ENCODE measurements at regions not wholly inside any gene's neighbourhood (a gene's known extent, or its start where the extent isn't known, plus 50 kb on each side); places are given as distances from the start of the nearest gene placed in this dataset.

- peaks cover 11 to 47% of the 10 kb centered on the region in 2 experiments; a peak in 3 of 4 replicates for H3K9me3 ChIP-seq (ENCODE audit: insufficient read depth in 2 of 2, low read depth in 1 of 2, low read length in 1 of 2)
- DNase-seq (ENCODE audit: low read depth in 1 of 2, low spot score in 2 of 2), result no peak
- H3K23ac ChIP-seq (ENCODE audit: insufficient read length), result no peak overlapping the region
- no peaks in the 10 kb centered on the region for H3K79me2 ChIP-seq (ENCODE audit: control insufficient read depth in 1 of 2, insufficient read depth in 2 of 2, low read length in 2 of 2)
- H4K20me1 ChIP-seq (replicated peaks in 1 of 2; ENCODE audit: control insufficient read depth in 1 of 2, insufficient read depth in 2 of 2, low read length in 2 of 2), result no peaks in the 10 kb centered on the region
- H3K36me3 ChIP-seq (ENCODE audit: control insufficient read depth in 2 of 4, insufficient read depth in 4 of 4, low read length in 3 of 4), result no peaks in the 10 kb centered on the region
- no peak overlapping the region for H4K8ac ChIP-seq (ENCODE audit: extremely low read depth, insufficient read depth, low read length)
- H3K23me2 ChIP-seq (ENCODE audit: low read depth, low read length), result peaks cover 14% of the 10 kb centered on the region; the same call in 1 of the 2 replicates
- H2BK120ac ChIP-seq (replicated peaks; ENCODE audit: low read depth, low read length), result no peak overlapping the region
- H4K91ac ChIP-seq (replicated peaks; ENCODE audit: insufficient read length, low read length), result no peak overlapping the region
- H4K5ac ChIP-seq (ENCODE audit: insufficient read length, low read depth, low read length), result no peak overlapping the region
- CTCF ChIA-PET (ENCODE audit: partially characterized antibody), result no interaction called here
- H2AK5ac ChIP-seq (ENCODE audit: low read depth, low read length), result no peak overlapping the region
- no peak for TF ChIP-seq GABPA (IDR thresholded peaks at IDR 0.05; ENCODE audit: borderline replicate concordance, insufficient read depth, low read length)
- no peak for TF ChIP-seq SIX5 (IDR thresholded peaks at IDR 0.05; ENCODE audit: low read depth, low read length)
- no peak for TF ChIP-seq ZNF274 (IDR thresholded peaks at IDR 0.05; ENCODE audit: borderline replicate concordance, extremely low read depth, low read length)
- no peak for TF ChIP-seq SP2 (IDR thresholded peaks at IDR 0.05; ENCODE audit: low read length)
- TF ChIP-seq CEBPB (IDR thresholded peaks at IDR 0.05; ENCODE audit: low read depth, low read length), result no peak
- TF ChIP-seq HDAC2 (IDR thresholded peaks at IDR 0.05; ENCODE audit: borderline replicate concordance in 1 of 2, low read depth in 2 of 2, low read length in 2 of 2), result no peak
- no peak for TF ChIP-seq NRF1 (IDR thresholded peaks at IDR 0.05; ENCODE audit: low read depth, low read length)
- TF ChIP-seq GTF2F1 (IDR thresholded peaks at IDR 0.05; ENCODE audit: borderline replicate concordance, low read depth, low read length), result no peak
- TF ChIP-seq YY1 (IDR thresholded peaks at IDR 0.05; ENCODE audit: low read depth, low read length), result no peak
- H3K4me1 ChIP-seq (replicated peaks in 1 of 4; ENCODE audit: control insufficient read depth in 3 of 4, insufficient read depth in 4 of 4, low read length in 3 of 4), result no peaks in the 10 kb centered on the region
- WGBS, 2 experiments (ENCODE audit: extremely low coverage in 1 of 2, insufficient coverage in 1 of 2, insufficient read length in 1 of 2, insufficient replicate concordance in 2 of 2, low coverage in 1 of 2, low lambda C conversion rate in 2 of 2, missing lambda C conversion rate in 1 of 2), result 92% methylated on average over 26 of the region's 26 CpGs; no CpG with 5 or more reads in 1 of the 2 experiments
- H3K18ac ChIP-seq (ENCODE audit: extremely low read depth, low read length), result no peak overlapping the region
- H3K79me1 ChIP-seq (ENCODE audit: low read depth, low read length), result no peaks in the 10 kb centered on the region
- H3K4me2 ChIP-seq (ENCODE audit: insufficient read depth in 1 of 2, low read depth in 2 of 2, low read length in 2 of 2), result no peak overlapping the region
- no peak overlapping the region for H2AFZ ChIP-seq (ENCODE audit: low read length)
- no peak overlapping the region for H2BK5ac ChIP-seq (ENCODE audit: low read depth, low read length)
- POLR2A ChIA-PET (ENCODE audit: partially characterized antibody), result no interaction called here
- H3K27me3 ChIP-seq (replicated peaks in 1 of 4; ENCODE audit: control insufficient read depth in 3 of 4, extremely low read depth in 1 of 4, insufficient read depth in 3 of 4, low read length in 3 of 4), result no peaks in the 10 kb centered on the region; a peak in 1 of 7 replicates
- no peak overlapping the region for H2BK12ac ChIP-seq (ENCODE audit: low read depth, low read length)
- H3K4me3 ChIP-seq (ENCODE audit: extremely low read depth in 1 of 4, insufficient read depth in 2 of 4, low read depth in 3 of 4, low read length in 4 of 4), result no peak overlapping the region
- no peak overlapping the region for H2BK20ac ChIP-seq (ENCODE audit: low read length)
- H3K4ac ChIP-seq (replicated peaks; ENCODE audit: insufficient read length, low read depth, low read length), result no peak overlapping the region
- no peak overlapping the region for H3K14ac ChIP-seq (ENCODE audit: insufficient read length)
- no peak overlapping the region for H3K56ac ChIP-seq (replicated peaks; ENCODE audit: insufficient read length, low read depth, low read length)
- no peak overlapping the region for H3K9ac ChIP-seq (replicated peaks in 1 of 4; ENCODE audit: extremely low read depth in 1 of 4, low read depth in 3 of 4, low read length in 3 of 4)
- no peak overlapping the region for H3K27ac ChIP-seq (ENCODE audit: low read depth, low read length)
- FAIRE-seq, result no peak
- no peak overlapping the region for H2BK15ac ChIP-seq (ENCODE audit: low read length)
These were observed 121.8 kb downstream of the RTP5 start for GRCh38 chr2:241991299-241991698.

Data from H1 (cell line).